Glutamatergic neuron (in vitro differentiated cells): ENCODE measurements at regions not wholly inside any gene's neighbourhood (a gene's known extent, or its start where the extent isn't known, plus 50 kb on each side); places are given as distances from the start of the nearest gene placed in this dataset.

Experiments
- DNase-seq: peaks from one replicate; pipeline ENCODE4 v3.0.0; 2022
- H3K27ac Mint-ChIP-seq: one replicate; pipeline ENCODE4 v1.8.0; 2020; ENCODE audit warnings: mild to moderate bottlenecking, mixed read lengths, inconsistent platforms; ENCODE audit not compliant: unreplicated experiment
- H3K27me3 Mint-ChIP-seq: one replicate; pipeline ENCODE4 v1.8.0; 2020; ENCODE audit warnings: mild to moderate bottlenecking, moderate library complexity, mixed read lengths, inconsistent platforms; ENCODE audit not compliant: unreplicated experiment
- H3K36me3 Mint-ChIP-seq: one replicate; pipeline ENCODE4 v1.8.0; 2020; ENCODE audit warnings: mild to moderate bottlenecking, mixed read lengths, inconsistent platforms; ENCODE audit not compliant: unreplicated experiment
- H3K4me1 Mint-ChIP-seq: one replicate; pipeline ENCODE4 v1.8.0; 2020; ENCODE audit warnings: mild to moderate bottlenecking, low read depth, mixed read lengths, inconsistent platforms; ENCODE audit not compliant: unreplicated experiment
- H3K4me3 Mint-ChIP-seq: one replicate; pipeline ENCODE4 v1.8.0; 2020; ENCODE audit warnings: mild to moderate bottlenecking, mixed read lengths, inconsistent platforms; ENCODE audit not compliant: unreplicated experiment
- H3K9me3 Mint-ChIP-seq: one replicate; pipeline ENCODE4 v1.8.0; 2020; ENCODE audit warnings: mild to moderate bottlenecking, moderate library complexity, mixed read lengths, inconsistent platforms; ENCODE audit not compliant: unreplicated experiment
- TF ChIP-seq, protein P1 (sequence below): fragments of 200-600 bp; sonication (generic); IDR thresholded peaks from one replicate; pipeline ENCODE4 v1.5.0; 2021; ENCODE audit not compliant: partially characterized antibody, unreplicated experiment

GRCh38 chr6:112903361-112903760 is 556.2 kb downstream of the RFPL4B start:
- TF ChIP-seq, protein P1, sequence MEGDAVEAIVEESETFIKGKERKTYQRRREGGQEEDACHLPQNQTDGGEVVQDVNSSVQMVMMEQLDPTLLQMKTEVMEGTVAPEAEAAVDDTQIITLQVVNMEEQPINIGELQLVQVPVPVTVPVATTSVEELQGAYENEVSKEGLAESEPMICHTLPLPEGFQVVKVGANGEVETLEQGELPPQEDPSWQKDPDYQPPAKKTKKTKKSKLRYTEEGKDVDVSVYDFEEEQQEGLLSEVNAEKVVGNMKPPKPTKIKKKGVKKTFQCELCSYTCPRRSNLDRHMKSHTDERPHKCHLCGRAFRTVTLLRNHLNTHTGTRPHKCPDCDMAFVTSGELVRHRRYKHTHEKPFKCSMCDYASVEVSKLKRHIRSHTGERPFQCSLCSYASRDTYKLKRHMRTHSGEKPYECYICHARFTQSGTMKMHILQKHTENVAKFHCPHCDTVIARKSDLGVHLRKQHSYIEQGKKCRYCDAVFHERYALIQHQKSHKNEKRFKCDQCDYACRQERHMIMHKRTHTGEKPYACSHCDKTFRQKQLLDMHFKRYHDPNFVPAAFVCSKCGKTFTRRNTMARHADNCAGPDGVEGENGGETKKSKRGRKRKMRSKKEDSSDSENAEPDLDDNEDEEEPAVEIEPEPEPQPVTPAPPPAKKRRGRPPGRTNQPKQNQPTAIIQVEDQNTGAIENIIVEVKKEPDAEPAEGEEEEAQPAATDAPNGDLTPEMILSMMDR = no peak
- no peaks in the 10 kb centered on the region for H3K27me3 Mint-ChIP-seq
- H3K36me3 Mint-ChIP-seq = peaks cover 10% of the 10 kb centered on the region
- H3K9me3 Mint-ChIP-seq = no peaks in the 10 kb centered on the region
- DNase-seq = no peak
- no peak overlapping the region for H3K27ac Mint-ChIP-seq
- H3K4me3 Mint-ChIP-seq = no peak overlapping the region
- H3K4me1 Mint-ChIP-seq = peaks cover 4% of the 10 kb centered on the region

DNA sequence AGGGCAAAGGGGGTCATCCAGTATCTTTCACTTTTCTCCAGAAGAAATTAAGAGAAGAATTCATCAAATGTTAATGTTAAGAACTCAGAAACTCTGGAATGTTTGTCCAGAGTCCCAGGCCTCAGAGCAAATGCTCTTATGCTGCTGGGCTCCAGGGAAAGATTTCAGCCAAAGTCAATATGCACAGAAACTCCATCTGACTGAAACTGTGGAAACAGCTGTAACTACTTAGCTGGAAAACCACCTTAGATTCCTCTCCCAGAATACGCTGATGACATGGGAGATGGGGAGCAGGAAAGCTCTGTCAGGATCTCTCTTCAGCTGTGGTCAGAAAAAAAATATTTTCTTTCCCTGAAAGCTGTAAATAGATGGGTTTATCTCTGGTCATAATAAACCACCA is 559.6 kb downstream of the RFPL4B start:
- Mint-ChIP-seq H3K27me3 (no peaks in the 10 kb centered on the region), H3K27ac (peak overlapping the region; percentile 30), H3K9me3 (no peaks in the 10 kb centered on the region), H3K4me3 (no peak overlapping the region), H3K36me3 (peaks cover 10% of the 10 kb centered on the region), H3K4me1 (peaks cover 4% of the 10 kb centered on the region)
- TF ChIP-seq, protein P1 = no peak
- no peak for DNase-seq

DNA sequence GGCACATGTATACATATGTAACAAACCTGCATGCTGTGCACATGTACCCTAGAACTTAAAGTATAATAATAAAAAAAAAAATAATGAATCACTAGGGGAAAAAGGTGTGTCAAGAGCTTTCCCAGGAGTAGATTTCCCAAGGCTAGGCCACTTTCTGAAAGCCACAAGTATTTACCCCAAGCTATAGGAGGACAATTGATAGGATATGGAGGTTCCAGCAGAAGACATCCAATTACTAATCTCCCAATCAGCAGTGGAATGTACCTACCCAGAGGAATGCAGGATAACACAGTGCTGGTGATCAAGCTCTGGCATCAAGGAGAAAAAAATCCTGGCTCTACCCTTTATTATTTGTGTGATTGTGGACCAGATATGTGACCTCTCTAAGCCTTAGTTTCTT is 562.7 kb downstream of the RFPL4B start:
- no peak for DNase-seq
- Mint-ChIP-seq H3K27ac (no peak overlapping the region), H3K4me1 (peaks cover 4% of the 10 kb centered on the region), H3K36me3 (no peaks in the 10 kb centered on the region), H3K4me3 (no peak overlapping the region), H3K9me3 (no peaks in the 10 kb centered on the region), H3K27me3 (peaks cover 2% of the 10 kb centered on the region)
- TF ChIP-seq, protein P1 = no peak

DNA sequence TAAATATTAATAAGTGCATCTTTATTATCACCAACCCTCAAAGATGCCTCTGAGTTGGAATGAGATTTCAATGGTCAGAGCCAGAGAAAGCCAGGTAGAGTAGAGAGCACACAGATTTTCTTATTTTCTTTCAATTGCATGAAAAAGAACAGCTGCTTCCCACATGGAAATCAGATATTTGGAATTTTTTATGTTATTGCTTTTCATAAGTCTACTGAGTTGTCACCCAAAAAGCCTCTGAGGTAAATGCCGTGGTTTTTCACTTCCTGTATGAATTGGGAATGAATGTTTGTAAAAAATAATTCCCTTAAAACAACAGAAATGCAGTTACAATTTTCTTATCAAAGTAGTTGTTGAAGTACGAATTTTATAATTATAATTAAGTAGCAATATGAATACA is 563.1 kb downstream of the RFPL4B start:
- DNase-seq = no peak
- H3K4me1 Mint-ChIP-seq = peaks cover 4% of the 10 kb centered on the region
- H3K4me3 Mint-ChIP-seq = no peak overlapping the region
- TF ChIP-seq, protein P1 = no peak
- no peaks in the 10 kb centered on the region for H3K36me3 Mint-ChIP-seq
- peaks cover 2% of the 10 kb centered on the region for H3K27me3 Mint-ChIP-seq
- no peaks in the 10 kb centered on the region for H3K9me3 Mint-ChIP-seq
- H3K27ac Mint-ChIP-seq = no peak overlapping the region

GRCh38 chr6:112911959-112912358 is 564.8 kb downstream of the RFPL4B start:
- Mint-ChIP-seq H3K9me3 (no peaks in the 10 kb centered on the region), H3K4me1 (no peaks in the 10 kb centered on the region), H3K27me3 (peaks cover 2% of the 10 kb centered on the region), H3K27ac (no peak overlapping the region), H3K4me3 (no peak overlapping the region), H3K36me3 (no peaks in the 10 kb centered on the region)
- TF ChIP-seq, protein P1 = no peak
- no peak for DNase-seq
